Keratinocyte (primary cell): ENCODE measurements at regions not wholly inside any gene's neighbourhood (a gene's known extent, or its start where the extent isn't known, plus 50 kb on each side); places are given as distances from the start of the nearest gene placed in this dataset.

ENCODE experiments used
- DNase-seq: peaks from one replicate; pipeline ENCODE4 v3.0.0-alpha.2; 2011; ENCODE audit warnings: low read depth, missing footprints, low spot score
- FAIRE-seq: peaks from 2 replicates; lab custom pipeline; 2011; peaks lifted over from hg19 to GRCh38; lab: Jason Lieb, UNC
- H2AFZ ChIP-seq: 2 replicates; pipeline ENCODE4 v1.6.0; 2012; ENCODE audit warnings: low read length, control low read depth, inconsistent platforms; ENCODE audit not compliant: control insufficient read depth
- H3K27ac ChIP-seq: 2 replicates; pipeline ENCODE4 v1.5.1; 2011; ENCODE audit warnings: low read length; ENCODE audit not compliant: control insufficient read depth, insufficient read depth
- H3K27me3 ChIP-seq: 3 replicates; pipeline ENCODE4 v1.6.0; 2011; ENCODE audit warnings: low read length; ENCODE audit not compliant: control insufficient read depth, insufficient read depth; ENCODE audit errors: extremely low read depth
- H3K36me3 ChIP-seq, 2 experiments: 2 replicates in 1 of 2; 3 replicates in 1 of 2; pipeline ENCODE4 v1.5.1; 2011; ENCODE audit warnings: low read length in 2 of 2, mild to moderate bottlenecking in 1 of 2; ENCODE audit not compliant: control insufficient read depth in 2 of 2, insufficient read depth in 2 of 2; ENCODE audit errors: extremely low read depth in 1 of 2
- H3K4me1 ChIP-seq: 3 replicates; pipeline ENCODE4 v1.5.1; 2011; ENCODE audit warnings: low read length; ENCODE audit not compliant: control insufficient read depth, insufficient read depth; ENCODE audit errors: extremely low read depth
- H3K4me2 ChIP-seq: 3 replicates; pipeline ENCODE4 v1.6.0; 2011; ENCODE audit warnings: low read depth, low read length; ENCODE audit not compliant: control insufficient read depth, insufficient read depth; ENCODE audit errors: extremely low read depth
- H3K4me3 ChIP-seq, 3 experiments: fragments of 200-600 bp in 1 of 3; sonication (generic) in 1 of 3; 2 replicates in 2 of 3; 3 replicates in 1 of 3; pipeline ENCODE4 v1.5.1; 2011 to 2016; ENCODE audit warnings: low read length in 3 of 3, mild to moderate bottlenecking in 3 of 3, control low read depth in 2 of 3, inconsistent platforms in 1 of 3, low read depth in 1 of 3, mixed read lengths in 1 of 3, mixed run types in 1 of 3, moderate library complexity in 1 of 3; ENCODE audit not compliant: control insufficient read depth in 2 of 3, insufficient read depth in 2 of 3; ENCODE audit errors: extremely low read depth in 1 of 3
- H3K79me2 ChIP-seq: 2 replicates; pipeline ENCODE4 v1.6.0; 2012; ENCODE audit warnings: low read length; ENCODE audit not compliant: control insufficient read depth, insufficient read depth
- H3K9ac ChIP-seq: 3 replicates; pipeline ENCODE4 v1.6.0; 2011; ENCODE audit warnings: low read length; ENCODE audit not compliant: control insufficient read depth, insufficient read depth; ENCODE audit errors: extremely low read depth
- H3K9me1 ChIP-seq: 3 replicates; pipeline ENCODE4 v1.6.0; 2011; ENCODE audit warnings: low read length; ENCODE audit not compliant: control insufficient read depth, insufficient read depth; ENCODE audit errors: extremely low read depth
- H3K9me3 ChIP-seq: 2 replicates; pipeline ENCODE4 v1.5.1; 2012; ENCODE audit warnings: low read depth, low read length; ENCODE audit not compliant: control insufficient read depth
- H4K20me1 ChIP-seq: 3 replicates; pipeline ENCODE4 v1.6.0; 2011; ENCODE audit warnings: low read length; ENCODE audit not compliant: control insufficient read depth, insufficient read depth; ENCODE audit errors: extremely low read depth
- CTCF ChIP-seq, 3 experiments: IDR thresholded peaks in 1 of 3; conservative IDR thresholded peaks in 1 of 3; optimal IDR thresholded peaks in 1 of 3; 2 replicates in 2 of 3; 3 replicates in 1 of 3; pipeline versions ENCODE3 to v1.5.1; 2011; ENCODE audit warnings: low read length in 3 of 3, mild to moderate bottlenecking in 3 of 3, moderate library complexity in 2 of 3, control low read depth in 1 of 3, inconsistent platforms in 1 of 3; ENCODE audit not compliant: insufficient read depth in 2 of 3; ENCODE audit errors: extremely low read depth in 1 of 3
- EZH2 ChIP-seq: IDR thresholded peaks from one replicate; pipeline ENCODE4 v1.6.1; 2012; ENCODE audit warnings: inconsistent platforms, mild to moderate bottlenecking, low read length, moderate library complexity
- dilution Hi-C: fragments of 300-500 bp; cut with MboI; formaldehyde crosslinking; loops from one replicate; pipeline ENCODE4 v1.7.0; 2020; ENCODE audit warnings: low sequenced_read_pairs; ENCODE audit not compliant: extremely low pct_ligation_motif_present

GRCh38 chr21:38880577-38880966 lies 74.8 kb downstream of the ETS2 start:
- TF ChIP-seq CTCF (optimal IDR thresholded peaks at IDR 0.05 in 1 of 3, IDR thresholded peaks at IDR 0.05 in 1 of 3, conservative IDR thresholded peaks at IDR 0.05 in 1 of 3; ENCODE audit: extremely low read depth in 1 of 3, insufficient read depth in 2 of 3, low read length in 3 of 3) (no peak), EZH2 (no peak)

GRCh38 chr21:38879912-38880576 lies 74.3 kb downstream of the ETS2 start:
- dilution Hi-C loops = no loop called here
- Histone ChIP-seq H2AFZ (no peak overlapping the region), H3K9me1 (no peaks in the 10 kb centered on the region), H3K4me2 (no peak overlapping the region), H4K20me1 (no peaks in the 10 kb centered on the region), H3K4me3 (no peak overlapping the region), H3K79me2 (no peaks in the 10 kb centered on the region), H3K36me3 (no peaks in the 10 kb centered on the region), H3K9ac (no peak overlapping the region), H3K27ac (no peak overlapping the region), H3K27me3 (no peaks in the 10 kb centered on the region), H3K4me1 (no peaks in the 10 kb centered on the region), H3K9me3 (no peaks in the 10 kb centered on the region)
- TF ChIP-seq CTCF (optimal IDR thresholded peaks at IDR 0.05 in 1 of 3, IDR thresholded peaks at IDR 0.05 in 1 of 3, conservative IDR thresholded peaks at IDR 0.05 in 1 of 3; ENCODE audit: extremely low read depth in 1 of 3, insufficient read depth in 2 of 3, low read length in 3 of 3) (no peak), EZH2 (no peak)
- FAIRE-seq (no peak), DNase-seq (no peak)

More at GRCh38 chr21:38880577-38880966, 74.8 kb downstream of the ETS2 start:
- no peak overlapping the region for H3K4me2 ChIP-seq
- H3K9me1 ChIP-seq = no peaks in the 10 kb centered on the region
- H3K27me3 ChIP-seq = no peaks in the 10 kb centered on the region
- no peaks in the 10 kb centered on the region for H3K4me1 ChIP-seq
- no peak for FAIRE-seq
- H3K9ac ChIP-seq = no peak overlapping the region
- H3K79me2 ChIP-seq = no peaks in the 10 kb centered on the region
- DNase-seq = no peak
- H3K27ac ChIP-seq = no peak overlapping the region
- no peaks in the 10 kb centered on the region for H3K9me3 ChIP-seq
- no peak overlapping the region for H3K4me3 ChIP-seq
- no peaks in the 10 kb centered on the region for H3K36me3 ChIP-seq
- H2AFZ ChIP-seq = no peak overlapping the region
- dilution Hi-C loops = no loop called here
- no peaks in the 10 kb centered on the region for H4K20me1 ChIP-seq
